ENCODE measurements at regions not wholly inside any gene's neighbourhood (a gene's known extent, or its start where the extent isn't known, plus 50 kb on each side); places are given as distances from the start of the nearest gene placed in this dataset.
"Not testable (repeated sequence)": the region's sequence is repeated elsewhere in the genome, so short reads cannot be mapped to it uniquely, and the experiment has no call there.

GRCh38 chr2:87574193-87575119 is 173.4 kb upstream of the PLGLB2 start:
- not testable (repeated sequence) for TF ChIP-seq POLR2AphosphoS5, CTCF, POLR2A (IDR thresholded peaks at IDR 0.05)
